Osteoblast (primary cell): ENCODE measurements at regions not wholly inside any gene's neighbourhood (a gene's known extent, or its start where the extent isn't known, plus 50 kb on each side); places are given as distances from the start of the nearest gene placed in this dataset.

ENCODE experiments used
- DNase-seq: peaks from one replicate; pipeline ENCODE4 v3.0.0; 2011; ENCODE audit warnings: low spot score, mixed read lengths; ENCODE audit not compliant: insufficient read length; ENCODE audit errors: missing footprints
- H2AFZ ChIP-seq: 2 replicates; pipeline ENCODE4 v1.6.0; 2011; ENCODE audit warnings: mild to moderate bottlenecking, low read length
- H3K27ac ChIP-seq: 2 replicates; pipeline ENCODE4 v1.5.1; 2011; ENCODE audit warnings: mild to moderate bottlenecking, low read depth, low read length, moderate library complexity
- H3K27me3 ChIP-seq: 2 replicates; pipeline ENCODE4 v1.6.0; 2012; ENCODE audit warnings: mild to moderate bottlenecking, control low read depth, inconsistent platforms, low read length, moderate library complexity; ENCODE audit not compliant: insufficient read depth
- H3K36me3 ChIP-seq: 2 replicates; pipeline ENCODE4 v1.5.1; 2011; ENCODE audit warnings: mild to moderate bottlenecking, low read length, control low read depth, moderate library complexity; ENCODE audit not compliant: insufficient read depth
- H3K4me1 ChIP-seq: 2 replicates; pipeline ENCODE4 v1.5.1; 2011; ENCODE audit warnings: mild to moderate bottlenecking, low read length, control low read depth, moderate library complexity; ENCODE audit not compliant: insufficient read depth
- H3K4me2 ChIP-seq: 2 replicates; pipeline ENCODE4 v1.6.0; 2011; ENCODE audit warnings: mild to moderate bottlenecking, low read length; ENCODE audit not compliant: insufficient read depth
- H3K4me3 ChIP-seq: fragments of 200-600 bp; sonication (generic); 3 replicates; pipeline ENCODE4 v1.5.1; 2012; ENCODE audit warnings: mild to moderate bottlenecking, low read length, inconsistent platforms; ENCODE audit not compliant: insufficient read depth
- H3K79me2 ChIP-seq: 2 replicates; pipeline ENCODE4 v1.6.0; 2012; ENCODE audit warnings: mild to moderate bottlenecking, low read length, control low read depth, inconsistent platforms; ENCODE audit not compliant: insufficient read depth
- H3K9me3 ChIP-seq: 2 replicates; pipeline ENCODE4 v1.5.1; 2011; ENCODE audit warnings: low read depth, low read length, control low read depth
- H4K20me1 ChIP-seq: 2 replicates; pipeline ENCODE4 v1.6.0; 2012; ENCODE audit warnings: mild to moderate bottlenecking, low read length, control low read depth; ENCODE audit not compliant: insufficient read depth
- CTCF ChIP-seq: IDR thresholded peaks from 2 replicates; pipeline ENCODE4 v1.5.1; 2011; ENCODE audit warnings: mild to moderate bottlenecking, low read depth, low read length, moderate library complexity; ENCODE audit errors: extremely low read depth

- no peak for DNase-seq
- Histone ChIP-seq H3K27ac (no peak overlapping the region), H2AFZ (no peak overlapping the region), H3K9me3 (peaks cover 7% of the 10 kb centered on the region), H4K20me1 (no peaks in the 10 kb centered on the region), H3K36me3 (no peaks in the 10 kb centered on the region), H3K27me3 (no peaks in the 10 kb centered on the region), H3K4me3 (no peak overlapping the region), H3K79me2 (no peaks in the 10 kb centered on the region), H3K4me2 (no peak overlapping the region), H3K4me1 (no peaks in the 10 kb centered on the region)
- TF ChIP-seq CTCF = no peak
Measured at GRCh38 chr10:23897861-23898260, 311.1 kb upstream of the KIAA1217 start.

GRCh38 chr10:23899166-23899565, 309.8 kb upstream of the KIAA1217 start:
- H3K79me2 ChIP-seq = no peaks in the 10 kb centered on the region
- no peak overlapping the region for H3K4me2 ChIP-seq
- DNase-seq = no peak
- H3K27me3 ChIP-seq = no peaks in the 10 kb centered on the region
- H3K4me1 ChIP-seq = no peaks in the 10 kb centered on the region
- no peak for TF ChIP-seq CTCF
- no peaks in the 10 kb centered on the region for H4K20me1 ChIP-seq
- H3K27ac ChIP-seq = no peak overlapping the region
- H2AFZ ChIP-seq = no peak overlapping the region
- no peaks in the 10 kb centered on the region for H3K36me3 ChIP-seq
- H3K4me3 ChIP-seq = no peak overlapping the region
- peaks cover 7% of the 10 kb centered on the region for H3K9me3 ChIP-seq

GRCh38 chr10:23910291-23910690, 298.6 kb upstream of the KIAA1217 start:
- Histone ChIP-seq H3K4me3 (no peak overlapping the region), H3K4me1 (no peaks in the 10 kb centered on the region), H3K27me3 (no peaks in the 10 kb centered on the region), H2AFZ (no peak overlapping the region), H4K20me1 (no peaks in the 10 kb centered on the region), H3K36me3 (no peaks in the 10 kb centered on the region), H3K9me3 (no peaks in the 10 kb centered on the region), H3K79me2 (no peaks in the 10 kb centered on the region), H3K4me2 (no peak overlapping the region), H3K27ac (no peak overlapping the region)
- no peak for TF ChIP-seq CTCF
- DNase-seq = no peak

GRCh38 chr10:23912884-23913404, 296.0 kb upstream of the KIAA1217 start:
- Histone ChIP-seq H2AFZ (no peak overlapping the region), H3K79me2 (no peaks in the 10 kb centered on the region), H3K27ac (no peak overlapping the region), H3K9me3 (no peaks in the 10 kb centered on the region), H4K20me1 (no peaks in the 10 kb centered on the region), H3K4me1 (no peaks in the 10 kb centered on the region), H3K4me2 (no peak overlapping the region), H3K36me3 (no peaks in the 10 kb centered on the region), H3K4me3 (no peak overlapping the region), H3K27me3 (no peaks in the 10 kb centered on the region)
- TF ChIP-seq CTCF = no peak
- DNase-seq = no peak
